Neural crest cell (in vitro differentiated cells): ENCODE measurements at regions not wholly inside any gene's neighbourhood (a gene's known extent, or its start where the extent isn't known, plus 50 kb on each side); places are given as distances from the start of the nearest gene placed in this dataset.

ENCODE experiments used
- DNase-seq: peaks from one replicate; pipeline ENCODE4 v3.0.0; 2021; ENCODE audit warnings: low read depth, mixed read lengths, low spot score
- H3K27ac Mint-ChIP-seq: one replicate; pipeline ENCODE4 v1.8.0; 2021; ENCODE audit warnings: mild to moderate bottlenecking, mixed read lengths; ENCODE audit not compliant: unreplicated experiment
- H3K27me3 Mint-ChIP-seq: 2 replicates; pipeline ENCODE4 v1.8.0; 2021; ENCODE audit warnings: low read depth, mild to moderate bottlenecking, mixed read lengths
- H3K36me3 Mint-ChIP-seq: 2 replicates; pipeline ENCODE4 v1.8.0; 2021; ENCODE audit warnings: low read depth, mild to moderate bottlenecking, mixed read lengths
- H3K4me1 Mint-ChIP-seq: 2 replicates; pipeline ENCODE4 v1.8.0; 2021; ENCODE audit warnings: mixed read lengths
- H3K4me3 Mint-ChIP-seq: one replicate; pipeline ENCODE4 v1.8.0; 2021; ENCODE audit warnings: mild to moderate bottlenecking, mixed read lengths
- H3K9me3 Mint-ChIP-seq: 2 replicates; pipeline ENCODE4 v1.8.0; 2021; ENCODE audit warnings: mixed read lengths
- CTCF ChIP-seq: fragments of 200-600 bp; sonication (generic); conservative IDR thresholded peaks from 2 replicates; pipeline ENCODE4 v1.5.0; 2021; ENCODE audit warnings: antibody characterized with exemption, mild to moderate bottlenecking

- no peak for TF ChIP-seq CTCF
- H3K9me3 Mint-ChIP-seq, result peaks cover 3% of the 10 kb centered on the region
- no peak for DNase-seq
- no peaks in the 10 kb centered on the region for H3K27me3 Mint-ChIP-seq
- H3K36me3 Mint-ChIP-seq, result no peaks in the 10 kb centered on the region
- H3K27ac Mint-ChIP-seq, result no peak overlapping the region
- no peak overlapping the region for H3K4me3 Mint-ChIP-seq
- H3K4me1 Mint-ChIP-seq, result peaks cover 6% of the 10 kb centered on the region
Observed at GRCh38 chr12:83641789-83642188, 955.1 kb downstream of the TMTC2 start.

- no peaks in the 10 kb centered on the region for H3K27me3 Mint-ChIP-seq
- no peak for DNase-seq
- H3K27ac Mint-ChIP-seq, result no peak overlapping the region
- no peak for TF ChIP-seq CTCF
- no peaks in the 10 kb centered on the region for H3K9me3 Mint-ChIP-seq
- no peaks in the 10 kb centered on the region for H3K36me3 Mint-ChIP-seq
- no peak overlapping the region for H3K4me3 Mint-ChIP-seq
- H3K4me1 Mint-ChIP-seq, result no peaks in the 10 kb centered on the region
Observed at GRCh38 chr12:83634726-83635267, 948.1 kb downstream of the TMTC2 start.

DNA sequence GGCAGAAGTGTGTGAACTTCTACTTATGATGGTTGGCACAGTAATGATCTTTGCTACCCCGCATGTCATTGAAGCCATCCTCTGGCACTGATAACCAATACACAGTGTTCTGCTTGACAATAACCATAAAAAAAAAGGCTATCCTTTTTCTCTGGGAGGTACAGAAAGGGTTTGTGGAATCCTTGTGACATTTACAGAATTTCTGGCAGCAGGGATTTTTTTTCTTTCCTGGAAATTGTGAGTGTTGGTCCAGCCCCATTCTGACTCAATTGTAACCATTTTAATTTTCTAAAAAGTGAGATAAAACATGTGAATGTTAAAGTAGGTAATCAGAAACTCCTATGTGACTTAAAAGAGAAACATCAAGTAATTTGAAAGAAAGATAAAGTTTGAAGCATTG is 943.8 kb downstream of the TMTC2 start:
- no peak overlapping the region for H3K27ac Mint-ChIP-seq
- TF ChIP-seq CTCF, result no peak
- H3K4me1 Mint-ChIP-seq, result no peaks in the 10 kb centered on the region
- no peaks in the 10 kb centered on the region for H3K9me3 Mint-ChIP-seq
- no peak overlapping the region for H3K4me3 Mint-ChIP-seq
- no peak for DNase-seq
- H3K36me3 Mint-ChIP-seq, result no peaks in the 10 kb centered on the region
- no peaks in the 10 kb centered on the region for H3K27me3 Mint-ChIP-seq

- Mint-ChIP-seq H3K27me3 (no peaks in the 10 kb centered on the region), H3K36me3 (no peaks in the 10 kb centered on the region), H3K27ac (no peak overlapping the region), H3K4me1 (no peaks in the 10 kb centered on the region), H3K4me3 (no peak overlapping the region), H3K9me3 (no peaks in the 10 kb centered on the region)
- no peak for DNase-seq
- TF ChIP-seq CTCF, result no peak
Observed at GRCh38 chr12:83629931-83630330, 943.2 kb downstream of the TMTC2 start.

- DNase-seq, result no peak
- H3K4me3 Mint-ChIP-seq, result no peak overlapping the region
- H3K9me3 Mint-ChIP-seq, result no peaks in the 10 kb centered on the region
- no peak for TF ChIP-seq CTCF
- H3K27me3 Mint-ChIP-seq, result no peaks in the 10 kb centered on the region
- no peaks in the 10 kb centered on the region for H3K4me1 Mint-ChIP-seq
- H3K27ac Mint-ChIP-seq, result no peak overlapping the region
- H3K36me3 Mint-ChIP-seq, result no peaks in the 10 kb centered on the region
Observed at GRCh38 chr12:83622205-83622604, 935.5 kb downstream of the TMTC2 start.

GRCh38 chr12:83619973-83620372 is 933.3 kb downstream of the TMTC2 start:
- Mint-ChIP-seq H3K4me3 (no peak overlapping the region), H3K4me1 (no peaks in the 10 kb centered on the region), H3K9me3 (peaks cover 3% of the 10 kb centered on the region), H3K27ac (no peak overlapping the region), H3K36me3 (no peaks in the 10 kb centered on the region), H3K27me3 (no peaks in the 10 kb centered on the region)
- no peak for TF ChIP-seq CTCF
- DNase-seq, result no peak
